ENCODE measurements at regions not wholly inside any gene's neighbourhood (a gene's known extent, or its start where the extent isn't known, plus 50 kb on each side); places are given as distances from the start of the nearest gene placed in this dataset.

- Histone ChIP-seq H3K9ac (ENCODE audit: low read length) (no peak overlapping the region), H3K4me2 (ENCODE audit: low read depth, low read length, poor library complexity, severe bottlenecking) (no peak overlapping the region), H4K20me1 (ENCODE audit: insufficient read depth, low read depth, low read length) (no peaks in the 10 kb centered on the region), H3K27ac (ENCODE audit: low read length) (no peak overlapping the region), H3K9me3 (ENCODE audit: low read length) (no peaks in the 10 kb centered on the region), H3K9me2 (replicated peaks; ENCODE audit: insufficient read depth, low read length) (no peaks in the 10 kb centered on the region), H3K36me3 (ENCODE audit: insufficient read depth, low read length) (no peaks in the 10 kb centered on the region), H2AFZ (ENCODE audit: low read length) (no peak overlapping the region), H3K79me2 (ENCODE audit: low read length) (no peaks in the 10 kb centered on the region), H3K4me1 (ENCODE audit: low read length) (no peaks in the 10 kb centered on the region), H3K4me3 (ENCODE audit: low read length) (no peak overlapping the region), H3K27me3 (ENCODE audit: low read length) (no peaks in the 10 kb centered on the region)
- DNase-seq: no peak
Measured at GRCh38 chr1:5009376-5010065, 355.1 kb downstream of the AJAP1 start.

- Histone ChIP-seq H4K20me1 (ENCODE audit: insufficient read depth, low read depth, low read length) (no peaks in the 10 kb centered on the region), H3K4me1 (ENCODE audit: low read length) (no peaks in the 10 kb centered on the region), H3K36me3 (ENCODE audit: insufficient read depth, low read length) (no peaks in the 10 kb centered on the region), H3K27me3 (ENCODE audit: low read length) (no peaks in the 10 kb centered on the region), H3K9me3 (ENCODE audit: low read length) (no peaks in the 10 kb centered on the region), H3K79me2 (ENCODE audit: low read length) (no peaks in the 10 kb centered on the region), H3K27ac (ENCODE audit: low read length) (no peak overlapping the region), H3K4me2 (ENCODE audit: low read depth, low read length, poor library complexity, severe bottlenecking) (no peak overlapping the region), H3K9ac (ENCODE audit: low read length) (no peak overlapping the region), H2AFZ (ENCODE audit: low read length) (no peak overlapping the region), H3K4me3 (ENCODE audit: low read length) (no peak overlapping the region), H3K9me2 (replicated peaks; ENCODE audit: insufficient read depth, low read length) (no peaks in the 10 kb centered on the region)
- DNase-seq: no peak
Measured at GRCh38 chr1:5005171-5005570, 350.8 kb downstream of the AJAP1 start.

- no peak overlapping the region for H3K9ac ChIP-seq (ENCODE audit: low read length)
- no peak overlapping the region for H3K4me3 ChIP-seq (ENCODE audit: low read length)
- no peaks in the 10 kb centered on the region for H3K27me3 ChIP-seq (ENCODE audit: low read length)
- H3K9me2 ChIP-seq (replicated peaks; ENCODE audit: insufficient read depth, low read length): no peaks in the 10 kb centered on the region
- H3K27ac ChIP-seq (ENCODE audit: low read length): no peak overlapping the region
- H2AFZ ChIP-seq (ENCODE audit: low read length): no peak overlapping the region
- no peaks in the 10 kb centered on the region for H3K4me1 ChIP-seq (ENCODE audit: low read length)
- no peaks in the 10 kb centered on the region for H3K79me2 ChIP-seq (ENCODE audit: low read length)
- no peak overlapping the region for H3K4me2 ChIP-seq (ENCODE audit: low read depth, low read length, poor library complexity, severe bottlenecking)
- no peaks in the 10 kb centered on the region for H4K20me1 ChIP-seq (ENCODE audit: insufficient read depth, low read depth, low read length)
- H3K36me3 ChIP-seq (ENCODE audit: insufficient read depth, low read length): no peaks in the 10 kb centered on the region
- DNase-seq: no peak
- H3K9me3 ChIP-seq (ENCODE audit: low read length): no peaks in the 10 kb centered on the region
Measured at GRCh38 chr1:5002676-5003075, 348.3 kb downstream of the AJAP1 start.

- no peak overlapping the region for H3K4me3 ChIP-seq (ENCODE audit: low read length)
- no peak overlapping the region for H3K4me2 ChIP-seq (ENCODE audit: low read depth, low read length, poor library complexity, severe bottlenecking)
- no peak overlapping the region for H2AFZ ChIP-seq (ENCODE audit: low read length)
- H3K27ac ChIP-seq (ENCODE audit: low read length): no peak overlapping the region
- H3K4me1 ChIP-seq (ENCODE audit: low read length): no peaks in the 10 kb centered on the region
- no peak overlapping the region for H3K9ac ChIP-seq (ENCODE audit: low read length)
- no peaks in the 10 kb centered on the region for H3K9me3 ChIP-seq (ENCODE audit: low read length)
- H3K79me2 ChIP-seq (ENCODE audit: low read length): no peaks in the 10 kb centered on the region
- no peaks in the 10 kb centered on the region for H3K27me3 ChIP-seq (ENCODE audit: low read length)
- peak; percentile 46 for DNase-seq
- no peaks in the 10 kb centered on the region for H4K20me1 ChIP-seq (ENCODE audit: insufficient read depth, low read depth, low read length)
- no peaks in the 10 kb centered on the region for H3K9me2 ChIP-seq (replicated peaks; ENCODE audit: insufficient read depth, low read length)
- no peaks in the 10 kb centered on the region for H3K36me3 ChIP-seq (ENCODE audit: insufficient read depth, low read length)
Measured at GRCh38 chr1:5001466-5001865, 347.1 kb downstream of the AJAP1 start.

- no peaks in the 10 kb centered on the region for H3K27me3 ChIP-seq (ENCODE audit: low read length)
- no peaks in the 10 kb centered on the region for H3K36me3 ChIP-seq (ENCODE audit: insufficient read depth, low read length)
- no peaks in the 10 kb centered on the region for H3K9me2 ChIP-seq (replicated peaks; ENCODE audit: insufficient read depth, low read length)
- H2AFZ ChIP-seq (ENCODE audit: low read length): no peak overlapping the region
- H3K9ac ChIP-seq (ENCODE audit: low read length): no peak overlapping the region
- H3K4me2 ChIP-seq (ENCODE audit: low read depth, low read length, poor library complexity, severe bottlenecking): no peak overlapping the region
- H3K9me3 ChIP-seq (ENCODE audit: low read length): no peaks in the 10 kb centered on the region
- H3K4me3 ChIP-seq (ENCODE audit: low read length): no peak overlapping the region
- H3K79me2 ChIP-seq (ENCODE audit: low read length): no peaks in the 10 kb centered on the region
- no peaks in the 10 kb centered on the region for H4K20me1 ChIP-seq (ENCODE audit: insufficient read depth, low read depth, low read length)
- DNase-seq: no peak
- no peak overlapping the region for H3K27ac ChIP-seq (ENCODE audit: low read length)
- no peaks in the 10 kb centered on the region for H3K4me1 ChIP-seq (ENCODE audit: low read length)
Measured at GRCh38 chr1:4986306-4986705, 331.9 kb downstream of the AJAP1 start.

GRCh38 chr1:4984841-4985240 lies 330.4 kb downstream of the AJAP1 start:
- H2AFZ ChIP-seq (ENCODE audit: low read length): no peak overlapping the region
- no peak overlapping the region for H3K27ac ChIP-seq (ENCODE audit: low read length)
- H3K79me2 ChIP-seq (ENCODE audit: low read length): no peaks in the 10 kb centered on the region
- no peak for DNase-seq
- peaks cover 7% of the 10 kb centered on the region for H3K4me1 ChIP-seq (ENCODE audit: low read length)
- H3K9me2 ChIP-seq (replicated peaks; ENCODE audit: insufficient read depth, low read length): no peaks in the 10 kb centered on the region
- no peak overlapping the region for H3K4me2 ChIP-seq (ENCODE audit: low read depth, low read length, poor library complexity, severe bottlenecking)
- no peaks in the 10 kb centered on the region for H3K36me3 ChIP-seq (ENCODE audit: insufficient read depth, low read length)
- no peaks in the 10 kb centered on the region for H4K20me1 ChIP-seq (ENCODE audit: insufficient read depth, low read depth, low read length)
- H3K4me3 ChIP-seq (ENCODE audit: low read length): no peak overlapping the region
- no peaks in the 10 kb centered on the region for H3K27me3 ChIP-seq (ENCODE audit: low read length)
- no peaks in the 10 kb centered on the region for H3K9me3 ChIP-seq (ENCODE audit: low read length)
- no peak overlapping the region for H3K9ac ChIP-seq (ENCODE audit: low read length)

GRCh38 chr1:4980211-4980610 lies 325.8 kb downstream of the AJAP1 start:
- no peak for DNase-seq
- Histone ChIP-seq H2AFZ (ENCODE audit: low read length) (no peak overlapping the region), H3K4me1 (ENCODE audit: low read length) (peaks cover 7% of the 10 kb centered on the region), H3K4me3 (ENCODE audit: low read length) (no peak overlapping the region), H3K36me3 (ENCODE audit: insufficient read depth, low read length) (no peaks in the 10 kb centered on the region), H3K9me3 (ENCODE audit: low read length) (no peaks in the 10 kb centered on the region), H3K79me2 (ENCODE audit: low read length) (no peaks in the 10 kb centered on the region), H4K20me1 (ENCODE audit: insufficient read depth, low read depth, low read length) (no peaks in the 10 kb centered on the region), H3K27me3 (ENCODE audit: low read length) (no peaks in the 10 kb centered on the region), H3K27ac (ENCODE audit: low read length) (no peak overlapping the region), H3K4me2 (ENCODE audit: low read depth, low read length, poor library complexity, severe bottlenecking) (no peak overlapping the region), H3K9ac (ENCODE audit: low read length) (no peak overlapping the region), H3K9me2 (replicated peaks; ENCODE audit: insufficient read depth, low read length) (no peaks in the 10 kb centered on the region)

GRCh38 chr1:4978660-4979390 lies 324.4 kb downstream of the AJAP1 start:
- Histone ChIP-seq H3K9me3 (ENCODE audit: low read length) (no peaks in the 10 kb centered on the region), H3K36me3 (ENCODE audit: insufficient read depth, low read length) (no peaks in the 10 kb centered on the region), H3K9me2 (replicated peaks; ENCODE audit: insufficient read depth, low read length) (no peaks in the 10 kb centered on the region)

More at GRCh38 chr1:4978660-4979390, 324.4 kb downstream of the AJAP1 start:
- Histone ChIP-seq H3K4me2 (ENCODE audit: low read depth, low read length, poor library complexity, severe bottlenecking) (no peak overlapping the region), H3K79me2 (ENCODE audit: low read length) (no peaks in the 10 kb centered on the region), H3K4me3 (ENCODE audit: low read length) (no peak overlapping the region), H3K9ac (ENCODE audit: low read length) (no peak overlapping the region), H3K27me3 (ENCODE audit: low read length) (no peaks in the 10 kb centered on the region), H3K4me1 (ENCODE audit: low read length) (peaks cover 7% of the 10 kb centered on the region), H4K20me1 (ENCODE audit: insufficient read depth, low read depth, low read length) (no peaks in the 10 kb centered on the region), H2AFZ (ENCODE audit: low read length) (no peak overlapping the region), H3K27ac (ENCODE audit: low read length) (no peak overlapping the region)
- DNase-seq: no peak

All from Karpas-422 (cell line).